A673 (cell line): ENCODE measurements at regions not wholly inside any gene's neighbourhood (a gene's known extent, or its start where the extent isn't known, plus 50 kb on each side); places are given as distances from the start of the nearest gene placed in this dataset.

Experiments
- BruUV-seq: library from RNA; stranded (reverse); fragments of 400-500 nt; replicated peaks from 2 replicates; lab custom pipeline; 2021; lab: Mats Ljungman, UMichigan
- CTCF ChIA-PET: fragments of 300-600 bp; sonication (Branson Sonifier 250); formaldehyde crosslinking; loops from one replicate; lab custom pipeline; 2022; ENCODE audit warnings: antibody characterized with exemption; lab: Charles Lee
- POLR2A ChIA-PET: fragments of 300-600 bp; sonication (Branson Sonifier 250); formaldehyde crosslinking; loops from one replicate; lab custom pipeline; 2022; ENCODE audit warnings: antibody characterized with exemption; ENCODE audit not compliant: low non-redundant PET; lab: Charles Lee
- DNase-seq: peaks from one replicate; pipeline ENCODE4 v3.0.0-alpha.2; 2015; ENCODE audit warnings: low spot score
- H3K27ac ChIP-seq: fragments of 200-600 bp; sonication (generic); 2 replicates; pipeline ENCODE4 v1.5.1; 2016; ENCODE audit warnings: mixed run types, low read depth, mild to moderate bottlenecking, mixed read lengths, antibody characterized with exemption, low read length; ENCODE audit not compliant: poor library complexity, severe bottlenecking
- H3K27me3 ChIP-seq: fragments of 200-600 bp; sonication (generic); replicated peaks from 2 replicates; pipeline ENCODE4 v1.6.1; 2017; ENCODE audit warnings: mixed run types, low read depth, mild to moderate bottlenecking, mixed read lengths, antibody characterized with exemption, low read length; ENCODE audit not compliant: insufficient read depth, poor library complexity
- H3K36me3 ChIP-seq: fragments of 200-600 bp; sonication (generic); 2 replicates; pipeline ENCODE4 v1.6.1; 2016; ENCODE audit warnings: mixed run types, mild to moderate bottlenecking, mixed read lengths, antibody characterized with exemption, low read length; ENCODE audit not compliant: insufficient read depth, poor library complexity, severe bottlenecking
- H3K4me1 ChIP-seq: fragments of 200-600 bp; sonication (generic); 2 replicates; pipeline ENCODE4 v1.6.1; 2017; ENCODE audit warnings: mixed run types, mild to moderate bottlenecking, mixed read lengths, antibody characterized with exemption, low read length; ENCODE audit not compliant: insufficient read depth, poor library complexity, severe bottlenecking
- H3K4me3 ChIP-seq: fragments of 200-600 bp; sonication (generic); 2 replicates; pipeline ENCODE4 v1.5.1; 2016; ENCODE audit warnings: low read depth, mixed run types, mild to moderate bottlenecking, mixed read lengths, low read length; ENCODE audit not compliant: poor library complexity, severe bottlenecking
- H3K9me3 ChIP-seq: fragments of 200-600 bp; sonication (generic); 2 replicates; pipeline ENCODE4 v1.6.1; 2016; ENCODE audit warnings: mixed run types, low read depth, mild to moderate bottlenecking, mixed read lengths, antibody characterized with exemption, low read length; ENCODE audit not compliant: poor library complexity, severe bottlenecking
- CTCF ChIP-seq: fragments of 300-800, 200-600 bp; sonication (generic); conservative IDR thresholded peaks from 2 replicates; pipeline ENCODE4 v1.5.1; 2017; ENCODE audit warnings: low read depth, mild to moderate bottlenecking, antibody characterized with exemption, low read length, moderate library complexity, mixed read lengths
- EZH2 ChIP-seq: fragments of 200-600 bp; sonication (generic); IDR thresholded peaks from 2 replicates; pipeline ENCODE4 v1.6.1; 2017; ENCODE audit warnings: borderline replicate concordance, low read depth, mild to moderate bottlenecking, mixed read lengths, antibody characterized with exemption, low read length; ENCODE audit not compliant: poor library complexity, severe bottlenecking
- intact Hi-C: fragments of 100-400 bp; cut with micrococcal nuclease; formaldehyde crosslinking; loops from one replicate; pipeline ENCODE4 v1.10.0; 2022; ENCODE audit not compliant: unreplicated experiment

- no peak overlapping the region for H3K27ac ChIP-seq
- TF ChIP-seq CTCF: no peak
- ChIA-PET CTCF (interaction anchor here (0.5 kb wide), 1 partner anchor 8 kb away, joined by 8 read pairs; no protein-coding TSS in a partner anchor), POLR2A (no interaction called here)
- intact Hi-C loops: no loop called here
- DNase-seq: no peak
- no peaks in the 10 kb centered on the region for H3K9me3 ChIP-seq
- H3K36me3 ChIP-seq: no peaks in the 10 kb centered on the region
- no peaks in the 10 kb centered on the region for H3K4me1 ChIP-seq
- no peak overlapping the region for H3K4me3 ChIP-seq
- no TSS peak for BruUV-seq
- H3K27me3 ChIP-seq: no peaks in the 10 kb centered on the region
Measured at GRCh38 chr13:33958964-33959363, 141.0 kb downstream of the RFC3 start.

- intact Hi-C loops: no loop called here
- BruUV-seq: no TSS peak
Measured at GRCh38 chr13:33963134-33963533, 145.2 kb downstream of the RFC3 start.

GRCh38 chr13:33963895-33964294, 145.9 kb downstream of the RFC3 start:
- POLR2A ChIA-PET: no interaction called here
- no TSS peak for BruUV-seq
- H3K27ac ChIP-seq: no peak overlapping the region
- CTCF ChIA-PET: no interaction called here
- H3K36me3 ChIP-seq: no peaks in the 10 kb centered on the region
- intact Hi-C loops: no loop called here
- no peak for TF ChIP-seq CTCF
- TF ChIP-seq EZH2: no peak
- no peaks in the 10 kb centered on the region for H3K4me1 ChIP-seq
- H3K9me3 ChIP-seq: no peaks in the 10 kb centered on the region
- H3K27me3 ChIP-seq: no peaks in the 10 kb centered on the region
- H3K4me3 ChIP-seq: no peak overlapping the region
- DNase-seq: no peak

More at GRCh38 chr13:33963134-33963533, 145.2 kb downstream of the RFC3 start:
- no peaks in the 10 kb centered on the region for H3K36me3 ChIP-seq
- H3K9me3 ChIP-seq: no peaks in the 10 kb centered on the region
- H3K27me3 ChIP-seq: no peaks in the 10 kb centered on the region
- no peak overlapping the region for H3K27ac ChIP-seq
- TF ChIP-seq EZH2: no peak
- no peak for TF ChIP-seq CTCF
- no peak for DNase-seq
- no peaks in the 10 kb centered on the region for H3K4me1 ChIP-seq
- no peak overlapping the region for H3K4me3 ChIP-seq
- ChIA-PET CTCF (no interaction called here), POLR2A (no interaction called here)
